SU-DHL-6 (cell line): ENCODE measurements at regions not wholly inside any gene's neighbourhood (a gene's known extent, or its start where the extent isn't known, plus 50 kb on each side); places are given as distances from the start of the nearest gene placed in this dataset.

Experiments used
- H2AFZ ChIP-seq: fragments of 200-600 bp; sonication (generic); 2 replicates; pipeline ENCODE4 v1.6.1; 2014; ENCODE audit warnings: low read depth, mild to moderate bottlenecking, moderate library complexity, mixed read lengths, antibody characterized with exemption, low read length; ENCODE audit not compliant: severe bottlenecking
- H3F3A ChIP-seq: fragments of 200-600 bp; shearing (Covaris generic); 2 replicates; pipeline ENCODE4 v1.6.0; 2016; ENCODE audit warnings: antibody characterized with exemption, mild to moderate bottlenecking; ENCODE audit not compliant: insufficient read depth
- H3K27ac ChIP-seq: fragments of 200-600 bp; sonication (generic); 2 replicates; pipeline ENCODE4 v1.5.1; 2016; ENCODE audit warnings: low read depth, mild to moderate bottlenecking, low read length, moderate library complexity, mixed read lengths
- H3K27me3 ChIP-seq: fragments of 200-600 bp; sonication (generic), shearing (Covaris generic); 2 replicates; pipeline ENCODE4 v1.6.0; 2014; ENCODE audit warnings: mild to moderate bottlenecking, low read length
- H3K36me3 ChIP-seq: fragments of 200-600 bp; sonication (generic); 2 replicates; pipeline ENCODE4 v1.6.1; 2014; ENCODE audit warnings: mild to moderate bottlenecking, low read length, mixed read lengths
- H3K4me2 ChIP-seq: fragments of 300-600, 200-600 bp; shearing (Covaris generic), sonication (generic); 2 replicates; pipeline ENCODE4 v1.6.0; 2014; ENCODE audit warnings: low read length, low read depth, mild to moderate bottlenecking; ENCODE audit not compliant: poor library complexity, severe bottlenecking
- H3K4me3 ChIP-seq: fragments of 200-600 bp; sonication (generic); 2 replicates; pipeline ENCODE4 v1.5.1; 2014; ENCODE audit warnings: antibody characterized with exemption, low read length, mild to moderate bottlenecking, mixed read lengths; ENCODE audit not compliant: insufficient read depth, poor library complexity, severe bottlenecking
- H3K79me2 ChIP-seq: fragments of 200-600 bp; sonication (generic); 2 replicates; pipeline ENCODE4 v1.6.1; 2014; ENCODE audit warnings: mild to moderate bottlenecking, low read length, moderate library complexity; ENCODE audit not compliant: insufficient read depth
- H3K9ac ChIP-seq: fragments of 200-600 bp; sonication (generic); 2 replicates; pipeline ENCODE4 v1.7.0; 2014; ENCODE audit warnings: mild to moderate bottlenecking, low read length
- H3K9me2 ChIP-seq: fragments of 200-600 bp; sonication (generic); replicated peaks from 2 replicates; pipeline ENCODE4 v1.6.1; 2014; ENCODE audit warnings: low read length; ENCODE audit not compliant: insufficient read depth
- H3K9me3 ChIP-seq: fragments of 200-600 bp; sonication (generic); 2 replicates; pipeline ENCODE4 v1.6.1; 2014; ENCODE audit warnings: low read length, mixed read lengths; ENCODE audit not compliant: insufficient read depth
- H4K20me1 ChIP-seq: fragments of 200-600 bp; sonication (generic); 2 replicates; pipeline ENCODE4 v1.6.1; 2014; ENCODE audit warnings: low read depth, mild to moderate bottlenecking, antibody characterized with exemption, low read length, moderate library complexity, mixed read lengths
- EZH2phosphoT487 ChIP-seq: fragments of 200-600 bp; sonication (generic), shearing (Covaris generic); conservative IDR thresholded peaks from 2 replicates; pipeline ENCODE4 v1.6.1; 2018; ENCODE audit warnings: mild to moderate bottlenecking, antibody characterized with exemption, low read length, moderate library complexity, mixed read lengths
- TF ChIP-seq, protein P1 (sequence below): fragments of 200-600 bp; sonication (generic); IDR thresholded peaks from one replicate; pipeline ENCODE4 v1.5.1; 2017; ENCODE audit warnings: antibody characterized with exemption, mild to moderate bottlenecking, low read length, moderate library complexity; ENCODE audit not compliant: insufficient read depth, poor library complexity, severe bottlenecking

DNA sequence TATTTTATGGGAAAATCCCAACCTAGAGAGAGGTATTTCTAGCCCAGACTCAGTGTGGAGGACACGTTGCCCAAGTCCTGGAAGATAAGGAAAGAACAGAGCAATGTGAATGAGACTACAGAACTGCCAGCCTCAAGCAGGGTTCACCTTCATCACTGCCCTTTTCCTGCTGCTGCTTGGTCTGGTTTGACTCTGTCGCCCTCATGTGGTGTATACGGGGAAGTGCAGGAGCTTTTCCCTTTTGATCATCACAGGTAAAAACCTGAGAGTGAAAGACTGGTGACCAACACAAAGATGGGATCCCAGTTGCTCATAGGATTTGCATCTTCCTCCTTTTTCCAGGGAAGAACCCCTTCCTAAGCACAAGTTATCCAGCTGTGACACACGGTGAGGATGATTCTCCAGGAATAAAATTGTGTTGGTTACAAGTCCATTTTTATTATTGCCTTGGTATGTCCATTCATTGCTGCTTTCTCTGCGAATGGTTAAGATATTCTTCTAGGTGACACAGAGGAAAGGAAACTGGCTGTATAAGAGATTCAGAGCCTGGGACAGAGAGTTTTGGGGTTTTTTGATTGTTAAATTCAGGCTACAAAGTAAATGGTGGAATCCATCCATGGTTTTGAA is 89.5 kb upstream of the CD53 start:
- Histone ChIP-seq H3K36me3 (no peaks in the 10 kb centered on the region), H3K9ac (no peak overlapping the region), H3F3A (peaks cover 10% of the 10 kb centered on the region), H4K20me1 (no peaks in the 10 kb centered on the region), H3K4me3 (no peak overlapping the region), H2AFZ (no peak overlapping the region), H3K79me2 (no peaks in the 10 kb centered on the region), H3K9me2 (no peaks in the 10 kb centered on the region), H3K9me3 (peaks cover 4% of the 10 kb centered on the region; the same call in 1 of the 2 replicates), H3K4me2 (no peak overlapping the region), H3K27me3 (no peaks in the 10 kb centered on the region), H3K27ac (no peak overlapping the region)
- TF ChIP-seq, protein P1, sequence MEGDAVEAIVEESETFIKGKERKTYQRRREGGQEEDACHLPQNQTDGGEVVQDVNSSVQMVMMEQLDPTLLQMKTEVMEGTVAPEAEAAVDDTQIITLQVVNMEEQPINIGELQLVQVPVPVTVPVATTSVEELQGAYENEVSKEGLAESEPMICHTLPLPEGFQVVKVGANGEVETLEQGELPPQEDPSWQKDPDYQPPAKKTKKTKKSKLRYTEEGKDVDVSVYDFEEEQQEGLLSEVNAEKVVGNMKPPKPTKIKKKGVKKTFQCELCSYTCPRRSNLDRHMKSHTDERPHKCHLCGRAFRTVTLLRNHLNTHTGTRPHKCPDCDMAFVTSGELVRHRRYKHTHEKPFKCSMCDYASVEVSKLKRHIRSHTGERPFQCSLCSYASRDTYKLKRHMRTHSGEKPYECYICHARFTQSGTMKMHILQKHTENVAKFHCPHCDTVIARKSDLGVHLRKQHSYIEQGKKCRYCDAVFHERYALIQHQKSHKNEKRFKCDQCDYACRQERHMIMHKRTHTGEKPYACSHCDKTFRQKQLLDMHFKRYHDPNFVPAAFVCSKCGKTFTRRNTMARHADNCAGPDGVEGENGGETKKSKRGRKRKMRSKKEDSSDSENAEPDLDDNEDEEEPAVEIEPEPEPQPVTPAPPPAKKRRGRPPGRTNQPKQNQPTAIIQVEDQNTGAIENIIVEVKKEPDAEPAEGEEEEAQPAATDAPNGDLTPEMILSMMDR: peak; percentile 76
- TF ChIP-seq EZH2phosphoT487: no peak

DNA sequence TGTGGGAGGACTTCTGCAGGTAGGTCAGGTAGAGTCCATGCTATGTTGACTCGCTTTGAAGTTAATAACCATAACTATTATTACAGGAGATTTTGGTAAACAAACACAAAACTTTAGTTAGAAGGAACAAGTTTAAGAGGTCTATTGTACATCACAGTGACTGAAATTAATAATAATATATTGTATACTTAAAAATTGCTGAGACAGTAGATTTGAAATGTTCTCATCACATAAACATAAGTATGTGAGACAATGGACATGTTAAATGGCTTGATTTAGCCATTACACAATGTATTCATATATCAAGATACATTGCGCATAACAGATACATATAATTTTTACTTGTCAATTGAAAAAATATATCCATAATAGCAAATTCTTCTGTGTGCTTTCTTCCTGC is 91.4 kb upstream of the CD53 start:
- Histone ChIP-seq H3K4me2 (no peak overlapping the region), H3K9me2 (no peaks in the 10 kb centered on the region), H3K9me3 (no peaks in the 10 kb centered on the region), H4K20me1 (no peaks in the 10 kb centered on the region), H3K27me3 (no peaks in the 10 kb centered on the region), H2AFZ (no peak overlapping the region), H3K27ac (no peak overlapping the region), H3F3A (peaks cover 5% of the 10 kb centered on the region), H3K4me3 (no peak overlapping the region), H3K9ac (no peak overlapping the region), H3K36me3 (no peaks in the 10 kb centered on the region), H3K79me2 (no peaks in the 10 kb centered on the region)
- no peak for TF ChIP-seq EZH2phosphoT487
- TF ChIP-seq, protein P1: no peak

DNA sequence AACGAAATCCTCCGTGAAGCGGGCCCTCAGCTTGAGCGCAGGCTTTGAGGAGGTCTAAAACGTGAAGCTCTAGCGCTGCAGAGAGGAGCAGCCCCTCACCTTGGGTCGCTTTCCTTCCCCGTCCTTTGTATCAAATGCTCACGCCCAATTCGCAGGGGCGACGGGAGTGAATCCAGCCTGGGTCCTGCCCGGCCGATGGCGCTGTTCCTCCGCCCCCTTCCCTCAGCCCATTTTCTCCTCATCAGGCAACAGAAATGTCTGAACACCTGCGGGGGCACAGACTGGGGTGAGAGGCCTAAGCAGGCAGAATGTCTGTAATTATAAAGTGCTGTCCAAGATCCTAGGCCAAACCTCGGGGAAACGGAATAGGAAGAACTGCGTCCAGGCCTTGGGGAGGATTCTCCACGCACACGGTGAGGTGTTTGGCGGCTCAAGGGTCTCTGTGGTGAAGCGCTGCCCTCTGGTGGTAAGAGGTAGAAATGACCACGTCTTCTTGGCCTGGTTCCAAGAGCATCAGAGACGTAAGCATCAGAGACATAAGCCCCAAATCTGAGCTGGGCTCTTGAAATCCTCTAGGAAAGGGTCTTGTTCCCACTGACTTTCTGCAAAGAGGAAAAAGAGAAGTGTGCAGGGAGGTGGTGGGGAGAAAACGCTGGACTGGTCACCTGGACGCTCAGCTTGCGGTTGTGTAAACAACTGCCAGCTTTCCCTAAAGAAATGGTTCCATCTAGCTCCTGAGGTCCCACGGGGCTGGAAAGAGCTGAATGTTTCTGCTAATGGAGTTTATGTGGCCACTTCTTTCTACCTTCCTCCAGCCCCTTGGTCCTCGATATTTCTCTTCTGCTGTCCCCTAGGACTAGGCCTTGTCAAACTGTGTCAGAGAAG is 92.1 kb upstream of the CD53 start:
- Histone ChIP-seq H3K4me2 (peak overlapping the region; percentile 35), H3K27me3 (no peaks in the 10 kb centered on the region), H3K4me3 (no peak overlapping the region), H3F3A (no peaks in the 10 kb centered on the region), H2AFZ (peak overlapping the region; percentile 23), H3K9ac (no peak overlapping the region), H3K9me2 (no peaks in the 10 kb centered on the region), H4K20me1 (no peaks in the 10 kb centered on the region), H3K36me3 (no peaks in the 10 kb centered on the region), H3K9me3 (no peaks in the 10 kb centered on the region), H3K79me2 (no peaks in the 10 kb centered on the region), H3K27ac (no peak overlapping the region)
- TF ChIP-seq EZH2phosphoT487: no peak
- TF ChIP-seq, protein P1: peak; percentile 64
